GM18498 (cell line): ENCODE measurements at regions not wholly inside any gene's neighbourhood (a gene's known extent, or its start where the extent isn't known, plus 50 kb on each side); places are given as distances from the start of the nearest gene placed in this dataset.
"Not testable (repeated sequence)": the region's sequence is repeated elsewhere in the genome, so short reads cannot be mapped to it uniquely, and the experiment has no call there.

Experiments
- ATAC-seq: cut with Tn5 transposase; IDR thresholded peaks from one replicate; pipeline ENCODE4 v1.9.1; 2021; ENCODE audit warnings: mild to moderate bottlenecking, moderate library complexity; ENCODE audit not compliant: unreplicated experiment

- ATAC-seq = no peak
Observed at GRCh38 chr6:113696960-113697359, 160.2 kb upstream of the MARCKS start.

GRCh38 chr6:113697632-113698410, 159.3 kb upstream of the MARCKS start:
- ATAC-seq = peak; percentile 72

DNA sequence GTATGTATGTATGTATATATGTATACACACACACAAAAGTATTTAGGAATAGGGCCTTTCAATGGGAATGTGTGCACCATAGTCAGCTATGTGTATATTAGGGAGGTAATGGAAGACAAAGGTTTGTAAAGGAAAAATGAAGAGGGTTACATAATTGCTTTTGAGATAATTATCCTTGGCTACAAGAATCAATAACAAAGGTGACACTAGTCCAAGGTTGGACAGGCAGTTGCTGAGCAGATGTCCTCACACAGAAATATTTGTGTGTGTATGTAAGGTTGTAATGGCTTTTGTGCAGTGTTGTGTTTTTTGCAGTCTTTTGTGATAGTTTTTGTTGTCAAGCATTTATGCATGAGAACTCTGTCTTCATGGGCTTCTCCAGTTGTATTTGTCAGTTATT, 157.9 kb upstream of the MARCKS start:
- no peak for ATAC-seq

GRCh38 chr6:113701552-113702254, 155.4 kb upstream of the MARCKS start:
- no peak for ATAC-seq

DNA sequence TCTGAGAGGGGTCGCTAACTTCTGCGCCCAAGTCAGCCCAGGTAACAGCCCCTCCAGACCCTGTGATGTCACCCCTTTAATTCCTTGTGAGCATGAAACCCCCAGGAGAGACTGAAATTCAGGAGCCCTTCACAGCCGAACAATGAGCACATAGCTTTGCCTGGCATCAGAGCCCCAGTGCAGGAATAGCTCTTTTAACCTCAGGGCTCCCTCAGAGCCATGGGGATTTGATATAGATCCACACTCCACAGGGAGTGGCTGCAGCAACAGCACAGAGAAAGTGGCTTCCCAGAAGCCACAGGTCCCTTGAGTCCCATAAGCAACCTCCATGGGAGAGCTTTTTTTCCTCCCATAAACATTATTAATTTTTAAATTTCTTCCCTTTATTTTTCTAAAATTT, 150.0 kb upstream of the MARCKS start:
- ATAC-seq = no peak

DNA sequence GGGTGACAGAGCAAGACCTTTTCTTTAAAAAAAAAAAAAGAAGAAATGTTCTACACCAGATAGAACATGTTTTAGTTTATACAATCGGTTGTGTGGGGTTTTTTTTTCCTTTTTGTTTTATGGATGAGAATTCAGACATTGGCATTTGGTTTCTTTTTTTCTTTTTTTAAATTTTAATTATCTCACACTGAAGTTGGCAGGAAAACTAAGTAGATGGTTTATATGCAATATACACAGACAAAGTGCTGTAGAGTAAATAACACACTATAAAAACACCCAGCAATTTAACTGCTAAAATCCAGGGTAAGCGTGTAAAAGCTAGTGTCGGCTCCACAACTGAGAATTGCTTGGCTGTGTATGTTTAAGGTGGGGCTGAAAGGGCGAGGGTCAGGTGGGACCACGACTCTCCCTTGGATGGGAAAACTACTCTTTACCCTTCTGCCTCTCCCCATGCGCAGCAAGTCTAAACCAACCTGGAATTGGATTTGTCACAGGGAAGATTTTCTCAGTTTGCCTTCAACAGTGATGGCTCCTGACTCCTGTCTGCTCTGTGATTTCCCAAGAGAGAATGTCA, 147.1 kb upstream of the MARCKS start:
- ATAC-seq = no peak

GRCh38 chr6:113713665-113714064, 143.5 kb upstream of the MARCKS start:
- no peak for ATAC-seq

GRCh38 chr6:113718588-113718987, 138.6 kb upstream of the MARCKS start:
- ATAC-seq = no peak

DNA sequence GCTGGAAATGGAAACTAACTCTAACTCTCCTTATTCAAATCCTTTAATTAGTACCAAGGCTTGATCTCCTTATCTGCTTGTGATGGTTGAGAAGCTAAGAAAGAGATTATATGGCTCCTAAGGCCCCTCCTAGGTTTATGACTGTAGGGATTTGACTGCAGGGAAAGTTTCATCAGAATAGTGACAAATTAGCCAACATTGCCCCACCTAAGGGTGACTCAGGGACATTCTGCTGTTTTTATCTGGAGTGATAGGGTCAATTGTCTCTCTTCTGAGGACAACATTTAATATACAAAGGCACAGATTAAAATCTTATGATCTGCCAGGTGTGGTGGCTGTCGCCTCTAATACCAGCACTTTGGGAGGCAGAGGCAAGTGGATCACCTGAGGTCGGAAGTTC, 138.1 kb upstream of the MARCKS start:
- no peak for ATAC-seq

- no peak for ATAC-seq
Observed at GRCh38 chr6:113719545-113719944, 137.6 kb upstream of the MARCKS start.

DNA sequence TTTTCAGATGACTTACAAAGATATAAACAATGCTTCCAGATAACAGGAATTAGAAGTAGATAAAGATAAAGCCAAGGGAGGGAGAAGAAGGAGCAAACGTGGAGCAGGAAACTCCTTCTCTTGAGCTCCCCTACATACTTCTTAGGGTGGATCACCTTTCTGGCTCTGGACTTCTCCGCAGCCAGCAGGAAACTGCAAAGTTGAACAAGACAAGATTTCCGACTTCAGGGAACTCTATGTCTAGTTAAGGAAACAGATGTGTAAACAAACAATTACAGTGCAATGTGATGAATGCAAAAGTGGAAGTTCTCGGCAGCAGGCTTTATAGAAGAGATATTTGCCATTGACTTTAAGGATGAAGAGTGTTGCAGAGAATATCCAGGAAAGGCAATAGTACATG, 134.0 kb upstream of the MARCKS start:
- no peak for ATAC-seq

DNA sequence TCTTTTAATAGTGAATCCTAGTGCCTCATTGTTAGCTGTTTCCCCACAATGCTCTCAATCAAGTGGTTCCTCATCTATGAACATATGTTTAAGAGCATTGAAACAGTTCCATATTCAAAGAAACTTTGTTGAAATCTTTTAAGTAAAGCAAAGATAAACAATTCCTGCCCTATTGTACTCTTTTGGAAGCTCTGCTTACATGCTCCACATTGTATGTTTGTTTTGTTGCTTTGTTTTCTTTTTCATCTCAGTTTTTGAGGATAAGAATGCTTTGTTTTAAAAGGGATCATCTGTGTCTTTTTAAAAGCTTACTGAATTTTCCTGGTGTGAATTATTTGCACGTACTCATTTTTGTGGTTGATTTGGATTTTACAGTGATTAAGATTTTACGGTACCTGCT, 132.2 kb upstream of the MARCKS start:
- ATAC-seq = not testable (repeated sequence)

- no peak for ATAC-seq
Observed at GRCh38 chr6:113731541-113731940, 125.6 kb upstream of the MARCKS start.

GRCh38 chr6:113732384-113732966, 124.7 kb upstream of the MARCKS start:
- no peak for ATAC-seq

GRCh38 chr6:113733381-113733780, 123.8 kb upstream of the MARCKS start:
- ATAC-seq = no peak

DNA sequence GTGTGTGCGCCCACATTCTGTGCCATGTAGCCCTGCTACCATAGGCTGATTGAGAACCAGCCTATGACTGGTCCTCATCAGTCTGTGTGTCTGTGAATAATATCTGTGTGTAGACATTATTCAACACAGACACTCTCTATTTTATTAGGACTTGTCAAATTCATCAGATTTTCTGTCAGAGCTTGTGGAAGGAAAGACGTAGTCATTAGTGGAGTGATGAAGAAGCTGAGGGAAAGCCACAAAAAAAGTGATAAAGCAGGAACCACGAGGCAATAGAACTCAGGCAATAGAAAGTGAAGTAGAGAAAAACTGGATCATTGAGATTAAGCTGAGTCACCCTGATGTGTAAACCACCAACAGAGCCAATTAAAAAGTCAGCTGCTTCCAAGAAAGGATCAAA, 122.2 kb upstream of the MARCKS start:
- no peak for ATAC-seq

GRCh38 chr6:113735491-113735890, 121.7 kb upstream of the MARCKS start:
- ATAC-seq = no peak

GRCh38 chr6:113736978-113737377, 120.2 kb upstream of the MARCKS start:
- ATAC-seq = no peak

- no peak for ATAC-seq
Observed at GRCh38 chr6:113739041-113739655, 118.0 kb upstream of the MARCKS start.

GRCh38 chr6:113741651-113742050, 115.5 kb upstream of the MARCKS start:
- no peak for ATAC-seq

GRCh38 chr6:113742342-113742741, 114.8 kb upstream of the MARCKS start:
- ATAC-seq = no peak
